Brain microvascular endothelial cell (primary cell): ENCODE measurements at regions not wholly inside any gene's neighbourhood (a gene's known extent, or its start where the extent isn't known, plus 50 kb on each side); places are given as distances from the start of the nearest gene placed in this dataset.

Source experiments
- DNase-seq: peaks from one replicate; pipeline ENCODE4 v3.0.0-alpha.2; 2020
- H3K27ac ChIP-seq: fragments of 250-450 bp; sonication (Bioruptor Pico); 2 replicates; pipeline ENCODE4 v1.5.1; 2020; ENCODE audit warnings: mild to moderate bottlenecking, moderate library complexity
- H3K27me3 ChIP-seq: fragments of 250-450 bp; sonication (Bioruptor Pico); replicated peaks from 2 replicates; pipeline ENCODE4 v1.5.1; 2020; ENCODE audit warnings: mild to moderate bottlenecking
- H3K36me3 ChIP-seq: fragments of 250-450 bp; sonication (Bioruptor Pico); replicated peaks from 2 replicates; pipeline ENCODE4 v1.5.1; 2020; ENCODE audit warnings: mild to moderate bottlenecking
- H3K4me3 ChIP-seq: 2 replicates; pipeline ENCODE4 v1.5.1; 2011; ENCODE audit warnings: low read depth, mild to moderate bottlenecking, control low read depth, low read length, moderate library complexity
- in situ Hi-C: cut with HindIII; loops from 2 replicates; pipeline ENCODE4 v1.10.0; 2017; ENCODE audit warnings: low sequenced_read_pairs, low pct_ligation_motif_present
- TF ChIP-seq, protein P1 (sequence below): IDR thresholded peaks from 2 replicates; pipeline ENCODE4 v1.5.1; 2011; ENCODE audit warnings: low read depth, mild to moderate bottlenecking, moderate library complexity, low read length, control low read depth, inconsistent platforms; ENCODE audit errors: missing control alignments

DNA sequence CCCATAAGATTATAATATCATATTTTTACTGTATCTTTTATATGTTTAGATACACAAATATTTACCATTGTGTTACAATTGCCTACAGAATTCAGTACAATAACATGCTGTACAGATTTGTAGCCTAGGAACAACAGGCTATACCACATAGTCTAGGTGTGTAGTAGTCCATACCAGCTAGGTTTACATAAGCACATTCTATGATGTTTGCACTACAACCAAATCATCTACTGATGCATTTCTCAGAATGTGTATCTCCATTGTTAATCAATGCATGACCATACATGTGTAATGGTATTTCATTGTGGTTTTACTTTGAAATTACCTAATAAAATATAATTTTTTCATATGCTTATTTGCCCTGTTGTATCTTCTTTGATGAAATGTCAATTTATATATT, 288.1 kb upstream of the PCDH10 start:
- Histone ChIP-seq H3K4me3 (no peak overlapping the region), H3K27me3 (no peaks in the 10 kb centered on the region), H3K27ac (no peak overlapping the region), H3K36me3 (no peaks in the 10 kb centered on the region)
- TF ChIP-seq, protein P1, sequence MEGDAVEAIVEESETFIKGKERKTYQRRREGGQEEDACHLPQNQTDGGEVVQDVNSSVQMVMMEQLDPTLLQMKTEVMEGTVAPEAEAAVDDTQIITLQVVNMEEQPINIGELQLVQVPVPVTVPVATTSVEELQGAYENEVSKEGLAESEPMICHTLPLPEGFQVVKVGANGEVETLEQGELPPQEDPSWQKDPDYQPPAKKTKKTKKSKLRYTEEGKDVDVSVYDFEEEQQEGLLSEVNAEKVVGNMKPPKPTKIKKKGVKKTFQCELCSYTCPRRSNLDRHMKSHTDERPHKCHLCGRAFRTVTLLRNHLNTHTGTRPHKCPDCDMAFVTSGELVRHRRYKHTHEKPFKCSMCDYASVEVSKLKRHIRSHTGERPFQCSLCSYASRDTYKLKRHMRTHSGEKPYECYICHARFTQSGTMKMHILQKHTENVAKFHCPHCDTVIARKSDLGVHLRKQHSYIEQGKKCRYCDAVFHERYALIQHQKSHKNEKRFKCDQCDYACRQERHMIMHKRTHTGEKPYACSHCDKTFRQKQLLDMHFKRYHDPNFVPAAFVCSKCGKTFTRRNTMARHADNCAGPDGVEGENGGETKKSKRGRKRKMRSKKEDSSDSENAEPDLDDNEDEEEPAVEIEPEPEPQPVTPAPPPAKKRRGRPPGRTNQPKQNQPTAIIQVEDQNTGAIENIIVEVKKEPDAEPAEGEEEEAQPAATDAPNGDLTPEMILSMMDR = no peak
- in situ Hi-C loops = no loop called here
- no peak for DNase-seq

DNA sequence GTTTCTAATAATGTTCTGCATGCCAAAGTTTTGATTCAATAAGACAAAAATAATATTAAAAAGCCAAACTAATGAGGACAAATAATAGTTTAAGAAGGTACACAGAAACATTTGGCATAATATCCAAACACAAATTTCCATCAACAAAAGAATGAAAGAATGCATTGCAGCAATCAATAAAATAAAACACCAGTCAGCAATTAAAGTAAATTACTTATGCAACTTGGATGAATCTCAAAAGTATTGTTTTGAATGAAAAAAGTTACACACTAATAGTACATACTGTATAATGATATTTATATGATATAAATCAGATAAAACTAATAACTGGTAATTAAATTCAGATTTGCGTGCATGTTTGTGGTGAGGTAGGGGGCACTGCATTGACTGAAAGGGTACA, 285.5 kb upstream of the PCDH10 start:
- DNase-seq = no peak
- no peaks in the 10 kb centered on the region for H3K36me3 ChIP-seq
- no peak overlapping the region for H3K27ac ChIP-seq
- TF ChIP-seq, protein P1 = no peak
- H3K4me3 ChIP-seq = no peak overlapping the region
- in situ Hi-C loops = no loop called here
- no peaks in the 10 kb centered on the region for H3K27me3 ChIP-seq

DNA sequence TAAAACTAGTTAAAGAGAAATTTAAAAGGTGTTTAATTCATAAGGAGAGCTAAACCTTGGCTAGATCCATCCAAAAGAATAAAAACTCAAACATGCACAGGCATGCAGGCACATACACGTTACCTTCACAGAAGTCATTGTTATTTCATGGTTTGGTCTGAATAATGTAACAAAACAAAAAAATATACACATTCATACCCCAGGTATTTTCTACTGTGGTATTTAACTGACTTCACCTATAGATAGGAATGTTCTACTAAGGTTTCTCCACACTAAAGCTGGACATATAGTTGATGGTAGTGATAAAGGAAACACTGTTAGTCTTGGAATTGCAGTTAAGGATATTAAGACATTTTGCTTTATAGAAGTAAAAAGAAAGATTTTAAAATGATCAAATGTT, 283.6 kb upstream of the PCDH10 start:
- TF ChIP-seq, protein P1 = no peak
- Histone ChIP-seq H3K27me3 (no peaks in the 10 kb centered on the region), H3K27ac (no peak overlapping the region), H3K4me3 (no peak overlapping the region), H3K36me3 (no peaks in the 10 kb centered on the region)
- DNase-seq = no peak
- in situ Hi-C loops = no loop called here

DNA sequence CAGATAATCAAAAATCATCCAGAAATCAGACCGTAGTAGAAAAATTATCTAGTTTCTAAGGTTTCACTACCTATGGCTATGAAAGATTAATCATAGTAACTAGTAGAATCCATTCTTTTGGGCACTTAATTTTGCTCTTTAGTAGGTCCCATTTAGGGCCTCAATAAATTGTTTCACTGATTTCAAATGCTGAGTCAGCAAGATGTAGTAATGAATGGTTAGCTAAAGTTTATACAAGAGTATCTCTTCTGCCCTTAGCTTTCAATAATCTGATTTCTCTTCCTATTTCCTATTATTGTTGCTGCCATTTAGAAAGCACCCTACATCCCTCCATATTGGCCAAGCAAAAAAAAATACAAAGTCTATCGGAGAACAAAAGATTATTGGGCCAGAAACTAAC, 283.2 kb upstream of the PCDH10 start:
- H3K27ac ChIP-seq = no peak overlapping the region
- H3K27me3 ChIP-seq = no peaks in the 10 kb centered on the region
- TF ChIP-seq, protein P1 = no peak
- H3K36me3 ChIP-seq = no peaks in the 10 kb centered on the region
- no peak for DNase-seq
- in situ Hi-C loops = no loop called here
- no peak overlapping the region for H3K4me3 ChIP-seq

DNA sequence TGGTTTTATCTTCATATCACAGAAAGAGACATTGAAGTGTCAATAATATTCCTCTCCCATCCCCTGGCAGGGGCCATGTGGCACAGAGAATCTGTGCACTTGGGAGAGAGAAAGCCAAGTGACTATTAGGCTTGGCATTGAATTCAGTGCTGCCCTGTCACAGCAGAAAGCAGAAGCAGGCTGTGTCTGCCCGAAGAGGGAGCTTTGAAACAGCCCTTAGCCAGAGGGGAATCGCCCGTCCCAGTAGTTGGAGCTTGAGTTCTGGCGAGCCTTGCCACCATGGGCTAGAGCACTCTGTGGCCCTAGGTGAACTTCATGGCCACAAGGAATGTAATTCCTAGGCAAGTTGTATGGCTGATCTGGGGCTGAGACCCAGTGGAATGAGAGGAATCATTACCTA, 282.5 kb upstream of the PCDH10 start:
- no peak for DNase-seq
- Histone ChIP-seq H3K27ac (no peak overlapping the region), H3K4me3 (no peak overlapping the region), H3K27me3 (no peaks in the 10 kb centered on the region), H3K36me3 (no peaks in the 10 kb centered on the region)
- in situ Hi-C loops = no loop called here
- TF ChIP-seq, protein P1 = no peak

DNA sequence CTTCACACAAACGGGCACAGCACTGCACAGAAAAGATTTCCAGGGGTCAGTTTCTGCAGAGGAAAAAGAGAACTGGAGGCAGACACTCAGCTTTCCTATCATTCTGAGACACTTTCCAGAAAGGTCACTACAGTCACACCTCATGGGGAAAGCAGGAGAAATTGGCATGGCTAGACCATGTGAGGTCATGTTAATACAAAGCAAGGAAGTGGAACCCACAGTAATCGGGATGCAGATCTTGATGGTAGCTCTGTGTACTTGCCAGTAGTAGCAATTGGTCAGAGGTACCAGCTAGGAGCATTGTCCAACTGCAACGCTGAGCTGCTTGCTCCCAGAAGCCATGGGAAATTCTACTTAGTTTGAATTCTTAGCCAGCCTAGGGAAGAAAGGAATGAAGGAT, 255.3 kb upstream of the PCDH10 start:
- H3K27ac ChIP-seq = no peak overlapping the region
- DNase-seq = no peak
- H3K27me3 ChIP-seq = no peaks in the 10 kb centered on the region
- in situ Hi-C loops = no loop called here
- no peak overlapping the region for H3K4me3 ChIP-seq
- no peaks in the 10 kb centered on the region for H3K36me3 ChIP-seq
- TF ChIP-seq, protein P1 = no peak
